Stimulated activated CD4-positive, alpha-beta T cell treated with anti-CD3 and anti-CD28 coated beads, Interleukin-12 subunit alpha, Interleukin-12 subunit beta, amount 100 ng/mL, for 4 hours (primary cell): ENCODE measurements at regions not wholly inside any gene's neighbourhood (a gene's known extent, or its start where the extent isn't known, plus 50 kb on each side); places are given as distances from the start of the nearest gene placed in this dataset.
"Not testable (repeated sequence)": the region's sequence is repeated elsewhere in the genome, so short reads cannot be mapped to it uniquely, and the experiment has no call there.

Experiments
- DNase-seq: peaks from one replicate; pipeline ENCODE4 v3.0.0-alpha.2; 2020

DNA sequence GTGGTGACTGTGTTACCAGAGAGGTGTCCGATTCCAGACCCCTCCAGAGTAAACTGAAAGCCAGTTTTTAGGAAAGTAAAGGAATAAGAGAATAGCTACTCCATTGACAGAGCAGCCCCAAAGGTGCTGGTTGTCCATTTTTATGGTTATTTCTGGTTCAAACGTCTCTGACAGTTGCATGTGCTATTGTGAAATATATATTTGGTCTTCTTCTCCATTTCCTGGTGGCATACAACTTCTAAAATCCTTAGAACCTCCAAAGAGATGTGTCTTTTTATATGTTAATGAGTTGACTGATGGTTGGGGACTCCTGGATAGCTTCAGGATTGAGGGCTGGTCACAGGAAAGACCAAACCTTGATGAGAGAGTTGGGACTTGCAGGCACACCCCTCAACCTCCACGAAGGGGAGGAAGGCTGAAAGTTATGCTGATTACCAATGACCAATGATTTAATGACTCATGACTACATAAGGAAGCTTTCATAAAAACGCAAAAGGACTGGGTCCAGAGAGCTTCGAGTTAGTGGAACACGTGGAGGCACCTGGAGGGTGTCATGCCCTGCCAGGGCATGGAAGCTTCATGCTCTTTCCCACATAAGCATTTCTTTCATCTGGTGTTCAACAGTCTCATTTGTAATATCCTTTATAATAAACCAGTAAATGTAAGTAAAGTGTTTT lies 100.7 kb downstream of the SLC16A1 start:
- no peak for DNase-seq

- DNase-seq: not testable (repeated sequence)
These were observed 101.5 kb downstream of the SLC16A1 start for GRCh38 chr1:112854368-112854984.

DNA sequence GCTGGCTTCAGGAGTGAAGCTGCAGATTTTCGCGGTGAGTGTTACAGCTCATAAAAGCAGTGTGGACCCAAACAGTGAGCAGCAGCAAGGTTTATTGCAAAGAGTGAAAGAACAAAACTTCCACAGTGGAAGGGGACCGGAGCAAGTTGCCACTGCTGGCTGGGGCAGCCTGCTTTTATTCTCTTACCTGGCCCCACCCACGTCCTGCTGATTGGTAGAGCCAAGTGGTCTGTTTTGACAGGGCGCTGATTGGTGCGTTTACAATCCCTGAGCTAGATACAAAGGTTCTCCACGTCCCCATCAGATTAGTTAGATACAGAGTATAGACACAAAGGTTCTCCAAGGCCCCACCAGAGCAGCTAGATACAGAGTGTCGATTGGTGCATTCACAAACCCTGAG lies 102.1 kb downstream of the SLC16A1 start:
- DNase-seq: not testable (repeated sequence)

DNA sequence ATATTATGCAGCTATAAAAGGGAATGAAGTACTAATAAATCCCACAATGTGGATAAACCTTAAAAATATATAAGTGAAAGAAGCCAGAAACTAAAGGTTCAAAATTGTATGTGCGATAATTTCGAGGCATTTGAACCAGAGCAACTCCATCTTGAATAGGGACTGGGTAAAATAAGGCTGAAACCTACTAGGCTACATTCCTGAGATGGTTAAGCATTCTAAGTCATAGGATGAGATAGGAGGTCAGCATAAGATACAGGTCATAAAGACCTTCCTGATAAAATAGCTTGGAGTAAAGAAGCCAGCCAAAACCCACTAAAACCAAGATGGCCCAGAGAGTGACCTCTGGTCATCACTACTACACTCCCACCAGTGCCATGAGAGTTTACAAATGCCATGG lies 103.1 kb downstream of the SLC16A1 start:
- DNase-seq: no peak

- no peak for DNase-seq
These were observed 103.7 kb downstream of the SLC16A1 start for GRCh38 chr1:112852276-112852675.

GRCh38 chr1:112850034-112850757 lies 105.8 kb downstream of the SLC16A1 start:
- DNase-seq: no peak

GRCh38 chr1:112849425-112850033 lies 106.5 kb downstream of the SLC16A1 start:
- no peak for DNase-seq

DNA sequence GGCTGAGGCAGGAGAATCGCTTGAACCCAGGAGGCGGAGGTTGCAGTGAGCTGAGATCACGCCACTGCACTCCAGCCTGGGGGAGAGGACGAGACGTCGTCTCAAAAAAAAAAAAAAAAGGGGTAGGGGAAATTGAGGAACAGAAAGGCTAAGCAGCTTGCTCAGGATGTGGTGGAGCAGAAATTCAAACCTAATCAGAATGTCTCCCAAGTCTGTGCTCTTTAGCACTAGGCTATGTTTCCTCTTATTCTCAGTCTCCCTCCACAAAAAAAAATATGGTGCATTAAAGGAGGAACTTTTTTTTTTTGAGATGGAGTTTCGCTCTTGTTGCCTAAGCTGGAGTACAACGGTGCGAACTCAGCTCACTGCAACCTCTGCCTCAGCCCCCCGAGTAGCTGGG lies 114.2 kb downstream of the SLC16A1 start:
- DNase-seq: no peak

DNA sequence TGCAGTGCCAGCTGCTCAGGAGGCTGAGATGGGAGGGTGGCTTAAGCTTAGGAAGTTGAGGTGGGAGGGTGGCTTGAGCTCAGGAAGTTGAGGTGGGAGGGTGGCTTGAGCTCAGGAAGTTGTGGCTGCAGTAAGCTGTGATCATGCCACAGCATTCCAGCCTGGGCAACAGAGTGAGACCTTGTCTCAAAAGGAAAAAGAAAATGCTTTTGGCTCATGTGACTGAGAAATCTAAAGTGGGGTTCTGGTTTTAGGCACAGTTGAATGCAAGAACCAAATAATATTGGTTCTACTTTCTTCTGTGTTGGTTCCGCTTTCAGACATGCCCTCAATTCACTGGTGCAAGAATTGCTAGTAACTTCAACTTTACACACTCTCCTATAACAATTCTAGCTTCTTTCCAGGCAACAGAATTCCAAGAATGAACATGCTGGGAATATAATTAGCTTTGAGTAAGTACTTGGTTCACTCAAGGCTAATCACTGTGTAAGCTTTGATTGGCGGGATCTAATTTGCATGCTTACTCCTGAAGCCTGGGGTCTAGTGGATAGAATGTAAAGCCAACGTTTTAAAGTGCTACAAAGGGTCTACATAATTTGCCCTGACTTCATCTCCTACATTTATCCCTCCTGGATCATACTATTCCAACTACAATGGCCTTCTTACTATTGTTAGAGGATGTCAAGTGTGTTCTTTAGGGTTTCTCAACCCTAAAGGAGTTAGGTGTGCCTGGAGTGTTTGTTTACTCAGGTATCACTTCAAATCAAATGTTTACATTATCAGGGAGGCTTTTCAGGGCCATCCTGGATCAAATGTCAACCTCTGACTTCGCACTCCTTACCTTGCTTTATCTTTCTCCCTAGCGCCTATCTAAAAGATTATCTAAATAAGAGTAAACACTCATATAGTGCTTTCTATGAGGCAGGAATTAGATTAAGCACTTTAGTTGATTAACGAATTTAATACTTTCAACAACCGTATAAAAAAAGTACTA lies 115.1 kb downstream of the SLC16A1 start:
- DNase-seq: no peak

GRCh38 chr1:112836642-112837041 lies 119.4 kb downstream of the SLC16A1 start:
- DNase-seq: no peak

GRCh38 chr1:112833806-112834205 lies 118.7 kb upstream of the PPM1J start:
- no peak for DNase-seq

GRCh38 chr1:112832259-112832658 lies 117.1 kb upstream of the PPM1J start:
- not testable (repeated sequence) for DNase-seq

GRCh38 chr1:112829691-112830090 lies 114.6 kb upstream of the PPM1J start:
- not testable (repeated sequence) for DNase-seq

- DNase-seq: no peak
These were observed 113.6 kb upstream of the PPM1J start for GRCh38 chr1:112828716-112829115.

- not testable (repeated sequence) for DNase-seq
These were observed 112.3 kb upstream of the PPM1J start for GRCh38 chr1:112827391-112827790.

DNA sequence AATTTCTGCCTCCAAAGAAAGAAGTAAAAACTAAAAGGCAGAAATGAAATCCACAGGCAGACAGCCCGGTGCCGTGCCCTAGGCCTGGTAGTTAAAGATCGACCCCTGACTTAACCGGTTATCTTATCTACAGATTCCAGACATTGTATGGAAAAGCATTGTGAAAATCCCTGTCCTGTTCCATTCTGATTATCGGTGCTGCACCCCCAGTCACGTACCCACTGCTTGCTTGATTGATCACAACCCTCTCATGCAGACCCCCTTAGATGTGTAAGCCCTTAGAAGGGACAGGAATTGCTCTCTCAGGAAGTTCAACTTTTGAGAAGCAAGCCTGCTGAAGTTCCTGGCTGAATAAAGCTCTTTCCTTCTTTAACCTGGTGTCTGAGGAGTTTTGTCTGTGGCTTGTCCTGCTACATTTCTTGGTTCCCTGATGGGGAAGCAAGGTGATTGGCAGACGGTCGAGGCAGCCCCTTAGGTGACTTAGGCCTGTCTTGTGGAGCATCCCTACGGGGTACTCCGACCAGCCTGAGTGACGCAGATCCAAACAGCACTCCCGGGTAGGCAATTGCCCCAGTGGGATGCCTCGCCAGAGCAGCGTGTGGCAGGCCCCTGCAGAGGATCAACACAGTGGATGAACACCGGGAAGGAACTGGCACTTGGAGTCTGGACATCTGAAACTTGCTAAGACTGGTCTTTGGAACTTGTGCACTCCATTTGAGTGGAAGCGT lies 111.2 kb upstream of the PPM1J start:
- no peak for DNase-seq

DNA sequence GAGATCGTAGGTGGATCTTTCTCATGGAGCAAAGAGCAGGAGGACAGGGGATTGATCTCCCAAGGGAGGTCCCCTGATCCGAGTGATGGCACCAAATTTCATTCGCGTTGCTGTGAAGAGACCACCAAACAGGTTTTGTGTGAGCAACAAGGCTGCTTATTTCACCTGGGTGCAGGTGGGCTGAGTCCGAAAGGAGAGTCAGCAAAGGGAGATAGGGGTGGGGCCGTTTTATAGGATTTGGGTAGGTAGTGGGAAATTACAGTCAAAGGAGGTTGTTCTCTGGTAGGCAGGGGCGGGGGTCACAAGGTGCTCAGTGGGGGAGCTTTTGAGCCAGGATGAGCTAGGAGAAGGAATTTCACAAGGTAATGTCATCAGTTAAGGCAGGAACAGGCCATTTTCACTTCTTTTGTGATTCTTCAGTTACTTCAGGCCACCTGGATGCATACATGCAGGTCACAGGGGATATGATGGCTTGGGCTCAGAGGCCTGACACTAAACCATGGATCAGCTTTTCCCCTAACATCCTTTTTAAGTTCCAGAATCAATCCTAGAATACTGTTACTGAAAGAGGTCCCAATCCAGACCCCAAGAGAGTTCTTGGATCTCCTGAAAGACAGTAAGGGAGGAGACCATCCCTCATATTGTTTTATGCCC lies 110.6 kb upstream of the PPM1J start:
- DNase-seq: not testable (repeated sequence)

GRCh38 chr1:112825075-112825474 lies 109.9 kb upstream of the PPM1J start:
- not testable (repeated sequence) for DNase-seq

DNA sequence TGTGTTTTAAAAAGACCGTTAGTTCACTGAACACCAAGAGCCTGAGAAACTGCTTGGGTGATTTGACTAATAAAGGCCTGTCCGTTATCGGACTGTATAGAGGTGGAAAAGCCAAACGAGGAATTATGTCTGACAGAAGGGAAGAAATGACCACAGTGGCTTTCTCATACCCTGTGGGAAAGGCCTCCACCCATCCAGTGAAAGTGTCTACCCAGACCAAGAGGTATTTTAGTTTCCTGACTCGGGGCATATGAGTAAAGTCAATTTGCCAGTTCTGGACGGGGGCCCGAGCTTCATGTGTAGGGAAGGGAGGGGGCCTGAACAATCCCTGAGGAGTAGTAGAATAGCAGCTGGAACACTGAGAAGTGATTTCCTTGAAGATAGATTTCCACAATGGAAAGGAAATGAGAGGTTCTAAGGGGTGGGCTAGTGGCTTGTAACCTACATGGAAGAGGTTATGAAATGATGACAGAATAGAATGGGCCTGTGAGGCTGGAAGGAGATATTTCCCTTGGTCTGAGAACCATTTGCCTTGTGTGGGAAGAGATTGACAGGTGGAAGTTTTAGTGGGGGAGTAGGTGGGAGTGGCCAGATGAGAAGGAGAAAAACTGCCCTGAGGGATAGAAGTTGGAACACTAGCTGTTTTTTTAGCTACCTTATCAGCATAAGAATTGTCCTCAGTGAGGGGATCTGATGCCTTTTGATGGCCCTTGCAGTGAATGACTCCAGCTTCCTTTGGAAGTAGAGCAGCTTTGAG lies 106.4 kb upstream of the PPM1J start:
- DNase-seq: not testable (repeated sequence)

GRCh38 chr1:112818990-112819689 lies 104.0 kb upstream of the PPM1J start:
- no peak for DNase-seq
